ENCODE measurements at regions not wholly inside any gene's neighbourhood (a gene's known extent, or its start where the extent isn't known, plus 50 kb on each side); places are given as distances from the start of the nearest gene placed in this dataset.

GRCh38 chr7:9582824-9583223, 1149.4 kb downstream of the NXPH1 start:
- TF ChIP-seq CTCF (IDR thresholded peaks at IDR 0.05), result no peak
- no peak for TF ChIP-seq POLR2A (IDR thresholded peaks at IDR 0.05)

All from testis (tissue), 2 donors.